C4-2B (cell line): ENCODE measurements at regions not wholly inside any gene's neighbourhood (a gene's known extent, or its start where the extent isn't known, plus 50 kb on each side); places are given as distances from the start of the nearest gene placed in this dataset.

ENCODE experiments used
- H3K27ac ChIP-seq: fragments of 450-650 bp; 2 replicates; pipeline ENCODE4 v1.5.1; 2017
- CTCF ChIP-seq: fragments of 450-650 bp; conservative IDR thresholded peaks from 2 replicates; pipeline ENCODE4 v1.5.1; 2017; ENCODE audit warnings: mild to moderate bottlenecking
- ZFX ChIP-seq: fragments of 450-650 bp; IDR thresholded peaks from 2 replicates; pipeline ENCODE4 v1.6.1; 2017

GRCh38 chr2:16719485-16719808 is 53.8 kb upstream of the CYRIA start:
- TF ChIP-seq CTCF = no peak
- TF ChIP-seq ZFX = no peak
- H3K27ac ChIP-seq = peak overlapping the region; percentile 23; the same call in 1 of the 2 replicates

- peak overlapping the region; percentile 23; the same call in 1 of the 2 replicates for H3K27ac ChIP-seq
- no peak for TF ChIP-seq CTCF
- TF ChIP-seq ZFX = no peak
Measured at GRCh38 chr2:16718576-16719484, 53.2 kb upstream of the CYRIA start.

- H3K27ac ChIP-seq = no peak overlapping the region
- TF ChIP-seq ZFX (no peak), CTCF (no peak)
Measured at GRCh38 chr2:16717477-16717876, 51.8 kb upstream of the CYRIA start.

DNA sequence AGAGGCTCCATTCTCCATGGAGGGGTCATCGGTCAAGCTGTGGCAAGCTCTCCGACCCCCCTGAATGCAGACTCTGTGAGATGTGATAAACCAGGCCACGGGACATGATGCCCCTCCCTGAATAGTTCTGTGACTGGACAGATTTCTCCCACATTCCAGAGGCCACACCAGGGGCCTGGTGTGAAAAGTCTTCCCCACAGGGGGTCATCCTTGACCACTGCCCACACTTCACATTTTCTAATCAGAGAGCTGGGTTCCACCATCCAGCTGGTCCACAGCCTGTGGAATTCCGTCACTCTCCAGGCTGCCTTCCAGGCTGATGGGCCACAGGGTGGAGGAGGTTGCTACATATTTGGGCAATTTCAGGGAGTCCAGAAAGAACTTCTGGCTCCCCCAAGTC is 51.3 kb upstream of the CYRIA start:
- TF ChIP-seq CTCF = no peak
- TF ChIP-seq ZFX = no peak
- H3K27ac ChIP-seq = no peak overlapping the region

GRCh38 chr2:16716024-16716423 is 50.4 kb upstream of the CYRIA start:
- no peak for TF ChIP-seq ZFX
- TF ChIP-seq CTCF = no peak
- no peak overlapping the region for H3K27ac ChIP-seq
